GM23248 (cell line): ENCODE measurements at regions not wholly inside any gene's neighbourhood (a gene's known extent, or its start where the extent isn't known, plus 50 kb on each side); places are given as distances from the start of the nearest gene placed in this dataset.
A peak's percentile ranks its signal among the peaks of the same experiment; 100 is the strongest.

Experiments
- DNase-seq: peaks from one replicate; pipeline ENCODE4 v3.0.0-alpha.2; 2015
- H2AFZ ChIP-seq: fragments of 200-600 bp; sonication (generic); 2 replicates; pipeline ENCODE4 v1.6.1; 2016; ENCODE audit warnings: antibody characterized with exemption
- H3F3A ChIP-seq: fragments of 200-600 bp; sonication (generic); 2 replicates; pipeline ENCODE4 v1.6.1; 2016; ENCODE audit warnings: mild to moderate bottlenecking, antibody characterized with exemption, mixed run types; ENCODE audit not compliant: insufficient read depth
- H3K27ac ChIP-seq: fragments of 200-600 bp; sonication (generic); 2 replicates; pipeline ENCODE4 v1.5.1; 2016; ENCODE audit warnings: mild to moderate bottlenecking
- H3K27me3 ChIP-seq: fragments of 200-600 bp; sonication (generic); replicated peaks from 2 replicates; pipeline ENCODE4 v1.6.1; 2016; ENCODE audit warnings: mild to moderate bottlenecking; ENCODE audit not compliant: insufficient read depth
- H3K36me3 ChIP-seq: fragments of 200-600 bp; sonication (generic); 2 replicates; pipeline ENCODE4 v1.6.1; 2016; ENCODE audit warnings: low read depth, mild to moderate bottlenecking
- H3K4me1 ChIP-seq: fragments of 200-600 bp; sonication (generic); 2 replicates; pipeline ENCODE4 v1.6.1; 2016; ENCODE audit warnings: mild to moderate bottlenecking; ENCODE audit not compliant: insufficient read depth
- H3K4me2 ChIP-seq: fragments of 200-600 bp; sonication (generic); one replicate; pipeline ENCODE4 v1.6.1; 2016; ENCODE audit warnings: mild to moderate bottlenecking; ENCODE audit not compliant: unreplicated experiment
- H3K4me3 ChIP-seq: fragments of 200-600 bp; sonication (generic); 2 replicates; pipeline ENCODE4 v1.5.1; 2016; ENCODE audit warnings: mild to moderate bottlenecking
- H3K79me2 ChIP-seq: fragments of 200-600 bp; sonication (generic); 2 replicates; pipeline ENCODE4 v1.6.1; 2016; ENCODE audit warnings: mild to moderate bottlenecking; ENCODE audit not compliant: insufficient read depth
- H3K9ac ChIP-seq: fragments of 200-600 bp; sonication (generic); 2 replicates; pipeline ENCODE4 v1.6.1; 2016; ENCODE audit warnings: mild to moderate bottlenecking
- H3K9me2 ChIP-seq: fragments of 200-600 bp; sonication (generic); 2 replicates; pipeline ENCODE4 v1.6.1; 2016; ENCODE audit warnings: mixed run types, mild to moderate bottlenecking, moderate library complexity; ENCODE audit not compliant: insufficient read depth
- H3K9me3 ChIP-seq: fragments of 200-600 bp; sonication (generic); one replicate; pipeline ENCODE4 v1.6.1; 2017; ENCODE audit warnings: low read depth
- H4K20me1 ChIP-seq: fragments of 200-600 bp; sonication (generic); 2 replicates; pipeline ENCODE4 v1.6.0; 2016; ENCODE audit not compliant: insufficient read depth
- EZH2 ChIP-seq: fragments of 200-600 bp; sonication (generic); IDR thresholded peaks from 2 replicates; pipeline ENCODE4 v1.6.1; 2018; ENCODE audit warnings: antibody characterized with exemption, mild to moderate bottlenecking; ENCODE audit not compliant: insufficient read depth, poor library complexity, severe bottlenecking
- EZH2phosphoT487 ChIP-seq: fragments of 200-600 bp; sonication (generic); IDR thresholded peaks from 2 replicates; pipeline ENCODE4 v1.6.1; 2018; ENCODE audit warnings: antibody characterized with exemption, moderate library complexity, mild to moderate bottlenecking, low read depth; ENCODE audit not compliant: insufficient read depth
- WGBS, 2 experiments: methylation state at CpG; one replicate each; pipeline ENCODE4 v1.1.6; 2015 to 2017; ENCODE audit warnings: low lambda C conversion rate in 2 of 2, low coverage in 1 of 2; ENCODE audit errors: missing lambda C conversion rate in 2 of 2; 5-methylcytosine and 5-hydroxymethylcytosine counted together
- in situ Hi-C: fragments of 300-500 bp; cut with MboI; formaldehyde crosslinking; loops from 2 replicates; pipeline ENCODE4 v1.15.0; 2020

DNA sequence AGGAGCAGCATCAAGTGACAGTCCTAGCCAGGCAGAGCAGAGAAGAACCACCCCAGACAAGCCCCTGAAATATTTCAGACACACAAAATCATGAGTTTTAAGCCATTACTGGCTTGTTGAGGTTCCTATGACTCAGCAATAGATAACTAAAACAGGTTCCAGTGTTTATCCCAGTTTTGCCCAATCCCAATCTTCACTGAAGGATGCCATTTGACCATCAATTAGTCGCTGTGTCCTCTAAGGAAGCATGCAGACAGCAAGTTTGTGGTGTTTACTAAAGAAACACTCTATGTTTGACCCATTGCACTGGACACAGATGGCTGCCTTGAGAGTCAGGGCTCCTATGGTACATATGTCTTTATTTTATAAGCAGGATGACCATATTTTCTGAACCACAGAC, 186.7 kb downstream of the SYK start:
- no peaks in the 10 kb centered on the region for H3K79me2 ChIP-seq
- H3K9me3 ChIP-seq: no peaks in the 10 kb centered on the region
- H2AFZ ChIP-seq: no peak overlapping the region
- in situ Hi-C loops: no loop called here
- no peak overlapping the region for H3K9ac ChIP-seq
- H3K4me2 ChIP-seq: no peak overlapping the region
- no peak overlapping the region for H3K27ac ChIP-seq
- no peak overlapping the region for H3K4me3 ChIP-seq
- no peak for TF ChIP-seq EZH2
- no peak for TF ChIP-seq EZH2phosphoT487
- H4K20me1 ChIP-seq: no peaks in the 10 kb centered on the region
- H3K36me3 ChIP-seq: no peaks in the 10 kb centered on the region
- 61 to 65% methylated on average over 1 of the region's 1 CpG for WGBS, 2 experiments
- no peaks in the 10 kb centered on the region for H3K9me2 ChIP-seq
- H3F3A ChIP-seq: peaks cover 18% of the 10 kb centered on the region
- no peaks in the 10 kb centered on the region for H3K27me3 ChIP-seq
- DNase-seq: no peak
- H3K4me1 ChIP-seq: peaks cover 12% of the 10 kb centered on the region

DNA sequence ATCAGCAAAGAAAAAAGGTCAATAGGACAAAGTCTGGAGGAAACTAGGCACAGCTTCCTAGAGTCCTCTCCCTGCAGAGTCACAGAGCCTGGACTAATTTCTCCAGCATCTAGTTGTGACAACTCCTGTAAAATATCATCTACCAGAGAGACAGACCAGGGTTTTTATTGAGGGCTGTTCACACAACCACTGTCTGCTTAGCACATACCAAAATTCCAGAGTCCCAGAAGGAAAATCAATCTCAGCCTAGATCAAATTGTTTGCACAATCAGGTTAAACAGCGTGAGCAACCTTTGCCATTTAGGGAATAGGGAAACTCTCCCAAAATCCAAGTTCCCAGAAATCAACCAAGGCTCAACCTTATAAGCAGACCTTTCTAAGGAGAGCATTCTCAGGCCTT, 190.3 kb downstream of the SYK start:
- H3K9ac ChIP-seq: no peak overlapping the region
- peak overlapping the region; percentile 39 for H3K27ac ChIP-seq
- no peak overlapping the region for H3K4me2 ChIP-seq
- H4K20me1 ChIP-seq: no peaks in the 10 kb centered on the region
- H2AFZ ChIP-seq: no peak overlapping the region
- H3K79me2 ChIP-seq: no peaks in the 10 kb centered on the region
- peaks cover 12% of the 10 kb centered on the region for H3K4me1 ChIP-seq
- no peaks in the 10 kb centered on the region for H3K9me3 ChIP-seq
- no peaks in the 10 kb centered on the region for H3K9me2 ChIP-seq
- H3K36me3 ChIP-seq: no peaks in the 10 kb centered on the region
- no peaks in the 10 kb centered on the region for H3K27me3 ChIP-seq
- 50 to 56% methylated on average over 1 of the region's 1 CpG for WGBS, 2 experiments
- TF ChIP-seq EZH2 (no peak), EZH2phosphoT487 (no peak)
- peaks cover 18% of the 10 kb centered on the region for H3F3A ChIP-seq
- H3K4me3 ChIP-seq: no peak overlapping the region
- in situ Hi-C loops: no loop called here
- peak; percentile 36 for DNase-seq

DNA sequence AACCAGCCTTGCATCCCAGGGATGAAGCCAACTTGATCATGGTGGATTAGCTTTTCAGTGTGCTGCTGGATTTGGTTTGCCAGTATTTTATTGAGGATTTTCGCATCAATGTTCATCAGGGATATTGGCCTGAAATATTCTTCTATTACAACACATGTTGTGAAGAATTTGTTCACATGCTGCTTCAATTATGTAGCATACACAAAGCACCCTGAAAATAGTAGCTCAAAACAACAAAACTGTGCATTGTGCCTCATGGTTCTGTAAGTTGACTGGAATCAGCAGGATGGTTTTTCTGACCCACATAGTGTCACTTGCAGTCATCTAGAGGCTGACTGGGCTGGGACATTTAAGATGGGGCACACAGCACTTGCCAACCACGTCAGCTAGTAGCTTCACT, 193.9 kb downstream of the SYK start:
- no peak for DNase-seq
- Histone ChIP-seq H3K9me2 (no peaks in the 10 kb centered on the region), H3K79me2 (no peaks in the 10 kb centered on the region), H3F3A (peaks cover 24% of the 10 kb centered on the region), H3K36me3 (no peaks in the 10 kb centered on the region), H3K4me3 (no peak overlapping the region), H3K27ac (no peak overlapping the region), H3K4me1 (peaks cover 14% of the 10 kb centered on the region), H3K4me2 (no peak overlapping the region), H3K9ac (no peak overlapping the region), H3K9me3 (no peaks in the 10 kb centered on the region), H4K20me1 (no peaks in the 10 kb centered on the region), H2AFZ (no peak overlapping the region), H3K27me3 (no peaks in the 10 kb centered on the region)
- no peak for TF ChIP-seq EZH2
- TF ChIP-seq EZH2phosphoT487: no peak
- 85 to 92% methylated on average over 2 of the region's 2 CpGs for WGBS, 2 experiments
- in situ Hi-C loops: no loop called here

- no peak for TF ChIP-seq EZH2
- TF ChIP-seq EZH2phosphoT487: no peak
- no peaks in the 10 kb centered on the region for H3K27me3 ChIP-seq
- H3K36me3 ChIP-seq: no peaks in the 10 kb centered on the region
- in situ Hi-C loops: no loop called here
- no peaks in the 10 kb centered on the region for H4K20me1 ChIP-seq
- H3K9ac ChIP-seq: no peak overlapping the region
- no peak overlapping the region for H2AFZ ChIP-seq
- peaks cover 22% of the 10 kb centered on the region for H3K4me1 ChIP-seq
- no peaks in the 10 kb centered on the region for H3K79me2 ChIP-seq
- H3K27ac ChIP-seq: no peak overlapping the region
- WGBS, 2 experiments: 90 to 91% methylated on average over 6 of the region's 6 CpGs
- H3K4me2 ChIP-seq: no peak overlapping the region
- peaks cover 23% of the 10 kb centered on the region for H3F3A ChIP-seq
- H3K4me3 ChIP-seq: no peak overlapping the region
- no peaks in the 10 kb centered on the region for H3K9me3 ChIP-seq
- DNase-seq: no peak
- H3K9me2 ChIP-seq: no peaks in the 10 kb centered on the region
Observed at GRCh38 chr9:90996154-90997065, 194.8 kb downstream of the SYK start.
